GM18870 (cell line): ENCODE measurements at regions not wholly inside any gene's neighbourhood (a gene's known extent, or its start where the extent isn't known, plus 50 kb on each side); places are given as distances from the start of the nearest gene placed in this dataset.

Experiments
- ATAC-seq: cut with Tn5 transposase; IDR thresholded peaks from one replicate; pipeline ENCODE4 v1.9.1; 2021; ENCODE audit warnings: moderate library complexity; ENCODE audit not compliant: unreplicated experiment

DNA sequence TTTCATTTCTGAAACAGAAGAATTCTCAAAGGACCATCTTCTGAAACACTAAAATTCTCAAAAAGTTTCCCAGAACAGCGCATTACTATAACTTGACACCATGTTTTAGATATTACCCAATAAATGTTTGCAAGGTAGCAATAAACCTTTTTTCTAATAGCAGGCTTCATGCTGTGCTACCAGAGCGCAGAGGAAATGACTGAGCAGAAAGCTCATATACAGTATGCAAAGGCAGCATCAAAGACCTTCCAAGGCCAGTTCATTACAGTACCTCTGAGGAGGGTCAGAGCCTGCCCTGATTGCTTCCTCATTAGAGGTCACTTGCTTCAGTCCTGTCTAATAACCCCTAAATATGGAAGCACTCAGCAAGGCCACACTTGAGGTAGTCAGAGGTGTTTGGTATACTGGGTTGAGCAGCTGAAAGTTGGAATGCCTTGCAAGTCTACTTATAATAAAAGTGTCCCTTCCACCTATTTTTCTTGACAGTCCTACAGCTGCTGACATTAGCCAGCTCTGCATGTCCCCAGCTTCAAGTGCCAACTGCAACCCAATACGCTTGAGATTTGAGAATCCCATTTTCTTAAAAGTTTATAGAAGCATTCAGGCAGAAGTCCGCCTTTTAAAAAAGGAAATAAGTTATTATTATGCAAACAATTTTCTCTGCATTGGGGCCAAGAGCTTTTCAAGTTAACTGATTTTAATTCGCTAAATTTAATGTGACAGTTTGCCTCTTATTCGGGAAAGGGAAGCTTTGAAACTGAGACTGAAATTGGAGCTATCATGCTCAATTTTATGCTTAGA is 207.2 kb downstream of the ZC3H11B start:
- no peak for ATAC-seq

DNA sequence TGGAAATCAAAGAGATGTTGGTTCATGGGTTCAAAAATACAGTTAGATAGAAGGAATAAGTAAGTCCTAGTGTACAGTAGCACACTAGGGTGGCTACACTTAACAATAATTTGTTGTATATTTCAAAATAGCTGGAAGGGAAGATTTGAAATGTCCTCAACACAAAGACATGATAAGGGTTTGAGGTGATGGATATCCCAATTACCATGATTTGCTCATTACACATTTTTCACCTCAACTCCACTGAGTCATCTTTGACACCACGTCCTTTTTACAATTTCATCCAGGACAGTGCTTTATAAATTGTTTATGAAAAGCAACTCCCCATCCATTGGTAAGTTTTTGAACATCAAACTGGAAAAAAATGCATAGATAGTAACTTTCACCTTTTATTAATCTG is 208.3 kb downstream of the ZC3H11B start:
- ATAC-seq, result no peak

DNA sequence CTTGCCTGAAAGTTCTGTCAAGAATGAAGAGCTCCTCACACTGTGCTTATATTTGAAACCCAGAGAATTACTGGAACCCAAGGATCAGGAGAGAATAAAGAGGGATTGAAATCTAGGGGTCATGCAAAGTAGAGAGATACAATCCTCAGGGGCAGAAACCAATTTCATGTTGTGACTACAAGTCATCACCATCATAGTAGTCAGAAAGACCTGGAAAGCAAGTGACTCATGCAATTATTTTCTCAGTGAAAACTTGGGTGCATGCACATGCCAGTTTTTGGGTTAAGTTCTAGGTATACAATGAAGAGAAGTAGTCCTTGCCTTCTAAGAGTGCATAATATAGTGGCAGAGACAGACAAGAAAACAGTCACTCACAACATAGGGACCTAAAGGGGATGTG is 210.0 kb downstream of the ZC3H11B start:
- no peak for ATAC-seq

DNA sequence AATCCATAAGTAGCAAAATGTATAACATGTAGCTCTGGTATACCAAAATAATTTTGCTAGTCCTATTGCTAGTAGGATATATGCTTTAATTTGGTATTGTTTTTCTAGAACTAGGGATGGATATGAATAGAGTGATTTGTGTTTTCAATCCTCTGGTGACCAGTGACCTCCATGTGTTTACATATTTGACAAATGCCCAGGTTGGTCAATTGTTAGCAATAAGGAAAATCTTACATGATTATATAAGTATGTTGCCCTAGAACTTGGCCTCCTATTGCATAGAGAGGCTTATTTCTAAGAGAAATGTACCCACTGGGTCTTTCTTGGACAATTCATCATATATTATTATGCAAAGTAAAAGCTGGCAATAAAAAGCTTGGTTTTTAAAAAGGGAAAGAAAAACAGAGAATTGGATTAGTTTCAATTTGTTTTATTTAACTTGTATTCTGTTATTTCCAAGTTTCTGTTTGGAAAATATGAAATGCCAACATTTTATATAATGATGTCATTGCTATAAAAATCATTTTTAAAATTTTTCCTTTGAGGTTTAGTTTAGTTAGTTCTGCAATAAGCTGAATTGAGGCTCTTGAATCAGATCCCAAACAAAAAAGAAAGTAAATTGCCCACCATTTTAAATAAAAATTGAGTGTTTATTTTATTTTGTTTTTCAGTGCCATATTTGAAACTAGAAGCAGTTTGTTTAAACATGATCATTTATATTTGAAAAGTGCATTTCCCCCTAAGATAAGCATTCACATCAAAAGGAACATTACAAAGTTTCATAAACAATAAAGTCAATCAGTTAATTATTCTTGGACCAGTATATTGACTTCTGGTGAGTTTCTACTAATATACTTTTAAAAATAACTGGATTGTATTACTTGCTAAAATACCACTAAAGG is 210.9 kb downstream of the ZC3H11B start:
- no peak for ATAC-seq

DNA sequence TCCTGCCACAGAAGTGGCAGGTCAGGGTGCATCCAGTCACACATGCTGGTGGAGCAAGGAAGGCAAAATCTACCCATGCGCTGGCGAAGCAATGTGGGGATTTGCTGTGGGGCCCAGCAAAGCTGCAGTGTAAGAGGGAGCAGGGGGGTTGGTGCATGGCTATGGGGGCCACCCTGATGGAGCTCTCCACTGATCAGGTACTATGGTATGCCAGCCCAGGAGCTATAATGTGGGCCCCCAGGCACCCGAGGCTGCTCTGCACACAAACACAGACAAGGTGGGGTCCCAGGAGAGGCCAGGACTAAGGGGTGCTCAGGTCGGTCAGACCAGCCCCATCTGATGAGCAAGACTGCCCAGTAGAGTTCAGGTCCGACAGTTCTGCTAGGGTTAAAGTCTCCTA is 213.5 kb downstream of the ZC3H11B start:
- ATAC-seq, result no peak

DNA sequence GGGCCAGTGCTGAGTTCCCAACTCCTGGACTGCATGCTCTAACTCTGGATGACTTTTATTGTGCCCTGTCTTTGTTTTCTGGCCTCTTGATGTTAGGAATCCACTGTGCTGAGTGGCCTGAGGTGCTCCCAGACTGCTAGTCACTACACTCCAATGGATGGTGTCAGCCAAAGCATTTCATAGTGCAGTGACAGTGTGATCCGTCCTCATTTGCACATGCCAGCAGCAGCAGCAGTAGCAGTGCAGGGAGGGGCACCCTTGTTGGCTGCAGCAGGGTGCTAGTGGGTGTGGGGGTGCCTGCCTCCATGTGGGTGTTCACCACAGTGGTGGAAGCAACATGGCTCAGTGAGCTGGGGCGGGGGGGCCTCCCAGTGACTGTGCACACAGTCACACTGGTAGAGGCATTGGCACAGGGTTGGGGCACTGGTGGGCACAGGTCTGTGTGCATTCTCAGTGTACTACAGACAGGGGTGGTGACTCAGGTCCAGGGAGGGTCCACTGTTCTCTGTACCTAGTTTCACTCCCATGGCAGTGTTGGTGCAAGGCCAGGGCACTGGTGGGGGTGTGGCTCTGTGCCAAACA is 214.0 kb downstream of the ZC3H11B start:
- ATAC-seq, result no peak

DNA sequence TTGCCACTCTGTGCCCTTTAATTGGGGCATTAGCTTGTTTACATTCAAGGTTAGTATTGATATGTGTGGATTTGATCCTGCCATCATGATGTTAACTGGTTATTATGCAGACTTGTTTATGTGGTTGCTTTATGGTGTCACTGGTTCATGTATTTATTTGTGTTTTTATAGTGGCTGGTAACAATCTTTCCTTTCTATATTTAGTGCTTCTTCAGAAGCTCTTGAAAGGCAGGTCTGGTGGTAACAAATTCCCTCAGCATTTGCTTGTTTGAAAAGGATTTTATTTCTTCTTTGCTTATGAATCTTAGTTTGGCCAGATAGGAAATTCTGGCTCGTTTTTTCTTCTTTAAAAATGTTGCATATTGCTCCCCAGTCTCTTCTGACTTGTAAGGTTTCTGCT is 215.4 kb downstream of the ZC3H11B start:
- ATAC-seq, result no peak

DNA sequence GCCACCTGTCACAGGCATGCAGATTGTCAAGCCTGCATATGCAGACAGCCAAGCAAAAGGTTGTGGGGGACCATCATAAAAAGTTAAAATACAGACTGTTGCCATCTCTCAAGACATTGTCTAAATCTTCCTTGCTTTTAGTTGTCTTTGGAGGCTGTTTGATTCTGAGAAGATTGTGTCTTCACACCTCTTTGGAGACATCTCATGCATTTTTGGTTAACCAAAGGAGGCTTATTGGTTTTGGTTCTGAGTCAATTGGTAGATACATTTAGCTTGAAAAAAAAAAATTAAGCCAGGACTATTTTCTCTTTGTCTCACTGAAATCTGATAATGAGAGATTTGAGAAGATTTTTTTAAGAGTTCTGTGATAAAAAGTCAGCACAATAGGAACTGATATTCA is 217.6 kb downstream of the LYPLAL1 start:
- no peak for ATAC-seq

DNA sequence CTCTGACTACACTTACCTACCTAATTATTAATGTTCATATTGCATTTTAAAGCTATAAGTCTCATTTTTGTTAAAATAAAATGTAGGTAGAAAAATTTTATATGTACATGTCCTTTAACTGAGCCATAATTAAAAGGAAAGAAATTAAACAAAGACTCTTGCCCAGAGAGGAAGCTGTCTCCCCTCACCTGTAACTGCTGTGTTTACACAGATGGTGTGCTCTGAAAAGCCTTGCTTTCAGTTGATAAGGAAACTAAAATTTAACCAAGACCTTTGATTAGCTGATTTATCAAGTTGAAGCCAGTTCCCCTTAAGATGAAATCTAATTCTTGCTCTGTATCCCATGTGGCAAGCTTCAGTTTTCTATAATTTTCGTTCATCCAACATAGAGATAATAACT is 213.5 kb downstream of the LYPLAL1 start:
- no peak for ATAC-seq

DNA sequence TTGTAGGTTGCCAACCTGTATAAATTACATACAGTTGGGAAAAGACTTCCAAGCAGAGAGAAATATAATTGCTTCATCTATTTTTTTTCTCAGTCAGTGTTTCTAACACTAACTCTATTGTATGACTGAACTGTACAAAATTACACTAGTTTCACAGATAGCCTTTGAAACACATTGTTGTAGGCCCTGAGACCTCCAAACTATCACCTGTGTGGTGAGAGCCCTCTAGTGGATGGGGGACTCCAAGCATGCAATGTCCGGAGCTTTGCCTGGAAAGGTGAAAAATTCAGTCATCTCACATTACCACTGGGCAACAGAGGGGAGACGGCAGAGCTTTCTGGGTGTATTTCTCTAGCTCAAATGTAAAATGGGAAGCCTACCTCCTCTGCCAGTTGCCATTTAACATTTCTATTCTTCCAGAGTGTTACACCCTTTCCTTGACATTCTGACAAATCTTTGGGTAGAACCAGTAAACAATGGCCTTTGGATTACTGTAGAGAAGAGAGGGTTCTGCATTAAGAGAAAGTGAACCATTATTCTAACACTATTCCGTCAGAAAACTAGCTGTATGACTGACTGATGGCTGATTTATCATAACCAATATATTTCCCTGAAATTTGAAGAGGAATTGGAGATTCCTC is 212.2 kb downstream of the LYPLAL1 start:
- ATAC-seq, result peak; percentile 90

DNA sequence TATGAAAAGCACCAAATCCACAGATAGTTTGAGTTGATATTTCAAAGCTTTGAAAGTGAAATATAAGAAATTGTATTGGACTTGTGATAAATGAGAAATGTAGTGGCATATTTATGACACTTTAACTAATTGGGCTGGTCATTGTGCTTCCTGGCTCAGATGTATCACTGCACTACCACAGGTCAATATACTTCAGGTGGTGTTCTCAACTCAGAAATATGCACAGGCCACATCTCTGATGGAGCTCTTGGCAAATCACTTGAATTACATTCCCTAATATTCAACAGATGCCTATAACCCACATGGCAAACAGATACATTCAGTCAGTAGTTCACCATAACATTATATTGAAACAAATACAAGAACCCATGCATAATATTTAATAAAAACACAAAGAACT is 209.6 kb downstream of the LYPLAL1 start:
- no peak for ATAC-seq

DNA sequence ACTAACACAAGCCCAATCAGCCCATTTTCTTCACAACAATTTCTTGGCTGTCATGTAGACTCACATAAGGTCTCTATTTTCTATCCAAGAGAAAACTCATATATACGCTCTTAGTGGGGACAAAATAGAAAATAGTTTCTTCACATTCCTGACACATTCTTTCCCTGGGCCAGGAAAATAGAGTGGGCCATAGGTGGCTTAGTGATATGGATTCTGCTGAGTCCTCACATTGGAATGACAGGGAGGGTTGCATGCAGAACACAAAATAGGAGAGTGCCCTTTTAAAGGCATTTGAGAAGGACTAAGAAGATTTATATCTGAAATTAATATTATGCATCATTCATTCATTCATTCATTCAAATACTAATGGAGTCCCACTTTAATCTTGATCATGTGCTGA is 207.7 kb downstream of the LYPLAL1 start:
- no peak for ATAC-seq

DNA sequence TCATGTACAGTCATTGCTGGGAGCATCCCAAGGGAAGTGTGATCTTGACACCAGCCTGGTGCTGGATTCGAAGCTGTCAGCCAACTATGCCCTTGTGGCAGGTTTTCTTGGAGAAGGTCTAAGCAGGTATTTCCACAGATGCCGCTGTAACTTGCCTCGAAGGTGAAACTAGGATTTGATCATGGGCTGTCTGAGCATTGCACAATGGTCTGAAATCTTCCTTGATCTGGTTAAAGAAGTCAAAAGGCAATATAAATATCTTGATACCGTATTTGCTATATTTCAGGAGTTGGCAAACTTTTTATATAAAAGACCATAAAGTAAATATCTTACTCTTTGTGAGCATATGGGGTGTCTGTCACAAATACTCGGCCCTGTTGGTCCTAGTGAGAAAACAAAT is 206.8 kb downstream of the LYPLAL1 start:
- ATAC-seq, result no peak

DNA sequence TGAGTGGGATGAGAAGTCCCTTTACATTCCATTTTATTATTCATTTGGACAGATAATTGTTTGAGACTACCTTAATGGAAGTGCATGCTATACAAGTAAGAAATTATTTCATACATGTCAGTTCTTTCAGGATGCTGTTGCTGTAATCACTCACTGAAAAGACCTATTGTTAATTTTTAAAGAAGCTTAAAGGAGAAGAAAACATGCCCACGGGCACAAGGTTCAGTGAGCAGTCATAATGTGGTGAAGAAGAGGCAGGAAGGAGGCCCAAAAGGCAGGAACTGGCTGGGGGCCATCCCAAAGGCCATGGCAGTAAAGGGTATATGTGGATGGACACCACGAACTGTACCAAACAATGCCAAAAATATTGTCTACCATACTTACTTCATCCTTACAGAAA is 206.0 kb downstream of the LYPLAL1 start:
- ATAC-seq, result no peak

DNA sequence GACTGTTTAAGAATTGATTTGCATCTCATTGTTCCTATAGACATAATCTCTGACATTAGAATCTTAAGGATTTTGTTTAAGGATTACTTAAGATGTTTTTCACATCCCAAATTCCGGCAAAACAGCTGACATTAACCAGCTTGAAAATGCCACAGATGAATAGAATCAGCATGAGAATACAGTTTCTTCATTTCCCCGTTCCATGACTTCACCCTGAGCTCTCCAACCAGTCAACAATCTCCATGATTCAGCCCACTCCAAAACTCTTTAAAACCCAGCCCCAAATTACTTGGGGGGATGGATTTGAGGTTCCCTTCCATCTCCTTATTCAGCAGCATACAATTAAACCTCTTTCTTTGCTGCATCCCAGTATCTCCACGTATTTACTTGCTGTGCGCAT is 201.0 kb downstream of the LYPLAL1 start:
- ATAC-seq, result no peak

DNA sequence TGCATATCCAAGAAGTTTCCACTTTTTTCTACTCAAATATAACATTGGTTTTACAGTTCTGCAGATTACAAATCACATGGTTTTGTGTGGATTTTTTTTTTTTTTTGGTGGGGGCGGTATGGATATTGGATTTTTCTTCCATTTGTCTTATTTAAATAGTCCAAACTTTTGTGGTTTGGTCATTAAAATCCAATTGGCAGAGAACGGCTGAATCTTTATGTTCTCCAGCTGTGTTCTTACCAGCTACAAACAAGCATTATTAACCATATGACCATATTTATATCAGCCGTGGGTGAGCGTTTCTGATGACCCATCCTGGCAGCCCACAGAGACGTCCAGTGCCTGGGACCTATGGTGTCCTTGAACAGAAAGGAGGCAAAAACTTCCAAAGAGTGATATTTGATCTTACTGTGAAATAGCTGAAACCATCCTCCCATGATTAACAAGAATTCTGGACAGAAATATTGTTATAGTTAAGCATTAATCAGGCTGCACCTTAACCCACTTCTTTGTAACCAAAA is 200.4 kb downstream of the LYPLAL1 start:
- ATAC-seq, result no peak

DNA sequence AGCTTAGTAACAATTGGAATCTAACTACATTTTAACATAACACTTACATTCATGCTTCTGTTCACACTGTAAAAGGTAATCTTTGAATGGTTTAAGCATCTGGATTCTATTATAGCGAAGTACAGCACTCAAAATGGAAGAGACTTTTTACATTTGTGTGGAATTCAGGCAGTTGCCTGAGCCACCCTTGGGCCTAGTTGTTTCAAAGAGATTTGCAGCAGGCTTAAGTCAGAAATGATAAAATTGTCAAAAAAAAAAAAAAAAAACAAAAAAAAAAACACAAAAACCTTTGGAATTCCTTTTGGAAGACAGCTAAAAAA is 199.9 kb downstream of the LYPLAL1 start:
- ATAC-seq, result no peak

DNA sequence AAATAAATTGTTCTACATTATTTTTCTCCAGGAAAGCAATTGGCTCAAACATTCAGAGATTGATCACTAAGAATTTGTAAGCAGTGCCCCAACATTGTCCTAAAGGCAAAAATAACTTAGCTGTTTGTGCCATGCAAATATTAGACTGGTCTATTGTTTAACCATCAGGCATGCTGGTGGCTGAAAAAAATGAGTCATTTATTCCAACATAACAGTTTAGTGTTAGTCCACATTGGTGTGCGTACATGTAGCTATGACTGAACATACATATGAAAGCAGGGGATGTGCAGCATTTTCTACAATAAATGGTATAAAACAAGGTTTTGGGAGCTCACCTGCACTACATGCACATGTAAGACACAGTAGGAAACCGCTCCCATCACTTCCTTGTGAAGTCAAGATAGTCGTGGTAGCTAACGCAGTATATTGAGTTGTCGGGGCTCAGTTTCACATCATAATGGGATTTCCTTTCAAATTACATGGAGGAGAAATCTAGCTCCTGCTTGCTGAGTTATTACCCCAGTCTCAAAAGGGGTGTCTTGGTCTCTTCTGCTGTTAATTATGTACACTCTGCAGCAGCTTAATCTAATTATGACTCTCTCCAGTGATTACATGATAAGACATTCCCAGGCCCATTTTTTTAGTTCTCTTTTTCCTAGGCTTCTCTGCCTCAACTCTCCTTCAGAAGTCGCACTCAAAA is 199.4 kb downstream of the LYPLAL1 start:
- no peak for ATAC-seq

DNA sequence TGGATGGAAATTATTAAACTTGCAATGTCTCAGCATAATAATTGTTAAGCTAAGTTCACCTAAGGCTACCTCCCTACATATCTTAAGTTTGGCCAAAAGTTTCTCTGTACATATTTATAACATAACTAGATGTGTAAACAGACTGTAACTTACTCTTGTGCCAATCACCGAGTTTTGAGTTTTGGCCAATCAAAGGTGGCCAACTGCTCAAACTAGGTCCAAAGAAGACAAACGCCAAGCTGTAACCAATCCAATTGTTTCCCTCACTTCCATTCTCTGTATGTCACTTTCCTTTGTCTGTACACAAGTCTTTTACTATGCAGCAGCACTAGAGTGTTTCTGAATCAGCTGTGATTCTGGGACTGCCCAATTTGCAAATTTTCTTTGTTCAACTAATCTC is 197.8 kb downstream of the LYPLAL1 start:
- ATAC-seq, result no peak

DNA sequence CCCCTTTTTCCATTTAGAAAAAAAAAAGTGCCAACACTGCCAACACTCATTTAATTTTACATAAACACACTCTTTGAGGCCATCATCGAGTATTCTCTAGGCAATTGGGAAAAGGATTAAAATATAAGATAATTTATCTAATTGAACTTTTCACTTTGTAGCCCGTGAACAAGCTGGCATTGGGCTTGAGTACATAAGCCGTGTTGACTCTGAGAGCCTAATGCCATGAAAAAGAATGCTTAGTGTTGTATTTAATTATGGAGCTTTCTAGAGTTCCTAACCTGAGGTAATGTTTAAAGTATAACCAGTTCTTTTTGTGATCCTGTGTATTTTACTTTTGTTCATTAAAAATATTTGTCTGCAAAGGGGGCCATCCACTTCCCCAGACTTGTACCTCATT is 193.8 kb downstream of the LYPLAL1 start:
- no peak for ATAC-seq

DNA sequence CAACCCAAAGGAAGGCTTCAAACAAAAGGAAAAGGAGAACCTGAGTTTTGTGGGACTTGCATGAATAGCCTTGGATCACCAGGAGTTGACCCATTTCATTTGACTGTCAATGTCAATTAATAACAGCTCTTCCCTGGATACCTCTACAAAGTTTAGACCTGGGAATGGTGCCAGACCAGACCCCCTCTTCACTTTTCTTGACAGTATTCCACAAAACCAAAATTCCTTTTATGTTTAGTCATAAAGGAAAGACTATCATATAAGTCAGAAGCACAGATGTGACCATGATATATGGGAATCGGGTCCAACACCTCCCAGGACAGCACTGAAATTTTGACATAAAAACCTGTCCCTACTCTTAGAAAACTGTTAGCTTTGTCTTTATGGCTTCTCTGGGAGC is 191.8 kb downstream of the LYPLAL1 start:
- no peak for ATAC-seq
